Mucosa of gallbladder (tissue), 1 donor: ENCODE measurements at regions not wholly inside any gene's neighbourhood (a gene's known extent, or its start where the extent isn't known, plus 50 kb on each side); places are given as distances from the start of the nearest gene placed in this dataset.

Experiments used
- DNase-seq: peaks from one replicate; pipeline ENCODE4 v3.0.0-alpha.2; 2020; ENCODE audit warnings: low spot score
- donor health status: DM: no; HTN: no; CAD: no.

DNA sequence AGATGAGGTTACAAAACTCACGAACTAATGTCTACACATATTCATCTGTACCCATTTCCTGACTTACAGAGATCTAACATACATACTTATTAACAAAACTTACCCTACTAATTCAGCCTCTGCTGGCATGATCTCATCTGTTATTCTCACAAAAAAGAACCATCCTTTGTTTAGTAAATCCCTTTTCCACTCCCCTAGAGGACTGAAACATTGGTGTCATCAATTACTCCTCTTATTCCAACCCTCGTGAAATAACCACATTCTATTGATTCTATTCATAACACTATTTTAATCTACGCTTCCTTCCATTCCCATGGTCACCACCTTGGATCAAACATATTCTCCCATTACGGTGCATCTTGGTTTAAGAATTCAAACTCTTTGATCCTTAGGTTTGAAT lies 505.9 kb downstream of the SI start:
- DNase-seq: no peak

GRCh38 chr3:164550857-164551256 lies 527.4 kb downstream of the SI start:
- no peak for DNase-seq

DNA sequence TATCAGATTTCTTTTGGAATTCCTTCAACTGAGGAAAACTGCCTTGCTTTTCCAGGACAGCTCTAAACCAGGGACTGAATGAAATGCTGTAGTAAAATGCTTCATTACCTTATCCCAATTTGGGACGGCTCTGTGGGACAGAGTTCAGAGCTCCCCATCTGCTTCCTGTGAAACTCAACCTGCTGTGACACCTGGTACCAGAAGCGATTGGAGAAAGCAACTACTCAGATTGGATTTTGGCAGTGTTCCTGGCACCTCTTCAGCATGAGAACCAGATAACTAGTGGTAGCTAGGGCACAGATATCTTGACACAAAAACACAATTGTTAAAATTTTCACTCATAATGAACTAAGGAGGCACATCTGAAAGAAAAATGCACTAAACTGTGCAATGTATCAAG lies 539.1 kb downstream of the SI start:
- no peak for DNase-seq

GRCh38 chr3:164537485-164537884 lies 540.8 kb downstream of the SI start:
- no peak for DNase-seq

DNA sequence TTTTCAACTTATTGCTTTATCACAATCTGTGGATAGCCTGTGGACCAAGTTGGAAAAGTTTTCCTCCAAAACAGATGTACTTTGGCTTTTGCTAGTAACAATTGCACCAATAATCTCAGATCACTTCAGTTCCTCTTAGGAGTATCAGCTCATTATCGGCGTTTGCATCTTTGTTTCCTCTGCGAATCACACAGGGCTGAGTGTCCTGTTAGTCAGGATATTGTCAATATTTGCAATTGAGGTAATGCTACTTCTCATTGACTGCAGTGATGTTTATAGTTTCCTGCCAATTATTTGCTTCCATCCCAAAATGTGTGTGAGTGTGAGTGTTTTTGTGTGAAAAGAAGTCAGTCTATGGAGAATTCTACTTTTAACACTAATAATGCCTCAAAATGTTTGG lies 545.0 kb downstream of the SI start:
- DNase-seq: no peak

DNA sequence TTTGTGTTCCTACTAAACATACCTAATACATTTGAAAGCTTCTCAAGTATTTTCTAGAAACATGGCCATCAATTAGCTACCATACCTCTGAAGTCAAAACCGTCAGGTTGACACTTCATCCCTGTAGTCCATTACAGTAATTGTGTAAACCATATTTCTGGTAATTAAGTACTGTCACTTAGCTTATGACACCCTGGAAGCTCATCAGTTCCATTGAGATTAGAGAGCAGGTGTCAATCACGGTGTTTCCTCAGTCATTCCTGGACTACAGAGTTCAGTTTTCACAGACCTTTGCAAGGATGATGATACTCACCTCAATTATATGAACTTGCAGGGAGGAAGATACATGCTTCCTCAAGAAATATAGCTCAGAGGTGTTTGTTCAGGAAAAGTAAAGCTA lies 552.0 kb downstream of the SI start:
- DNase-seq: no peak

DNA sequence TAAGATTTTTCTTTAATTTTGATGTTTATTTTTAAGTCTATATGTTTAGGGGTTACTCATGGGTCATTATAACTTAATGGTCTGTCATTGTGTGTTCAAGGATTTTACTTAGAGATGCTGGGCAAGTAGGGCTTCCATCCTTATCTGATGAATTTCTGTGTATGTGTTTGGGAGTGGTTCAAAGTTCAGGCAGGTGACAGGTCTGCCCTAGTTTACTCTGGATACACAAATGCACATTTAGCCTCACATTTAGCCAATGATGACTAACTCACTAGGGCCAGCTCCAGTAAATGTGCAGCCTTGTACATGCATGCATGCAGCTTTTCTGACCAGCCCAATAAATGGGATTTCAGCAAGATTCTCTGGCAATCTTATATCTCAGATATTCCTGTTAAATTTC lies 554.1 kb downstream of the SI start:
- DNase-seq: no peak

GRCh38 chr3:164522073-164522763 lies 556.1 kb downstream of the SI start:
- no peak for DNase-seq

DNA sequence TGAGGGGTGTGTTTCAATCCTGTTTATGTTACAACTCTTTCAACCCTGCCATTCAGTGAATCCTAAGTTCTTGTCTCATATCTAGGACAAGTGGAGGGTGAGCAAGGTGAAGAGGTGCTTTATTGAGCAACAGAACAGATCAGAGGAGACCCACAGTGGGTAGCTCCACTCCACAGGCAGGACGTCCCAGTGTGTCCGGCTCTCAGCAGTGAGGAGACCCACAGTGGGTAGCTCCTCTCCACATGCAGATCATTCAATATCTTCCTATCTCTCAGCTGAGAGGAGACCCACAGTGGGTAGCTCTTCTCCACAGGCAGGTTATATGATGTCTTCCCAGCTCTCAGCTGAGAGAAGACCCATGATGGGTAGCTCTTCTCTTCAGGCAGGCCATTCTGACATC lies 556.7 kb downstream of the SI start:
- no peak for DNase-seq

- no peak for DNase-seq
Measured at GRCh38 chr3:164521139-164521538, 557.2 kb downstream of the SI start.

GRCh38 chr3:164515256-164515655 lies 563.0 kb downstream of the SI start:
- DNase-seq: no peak

DNA sequence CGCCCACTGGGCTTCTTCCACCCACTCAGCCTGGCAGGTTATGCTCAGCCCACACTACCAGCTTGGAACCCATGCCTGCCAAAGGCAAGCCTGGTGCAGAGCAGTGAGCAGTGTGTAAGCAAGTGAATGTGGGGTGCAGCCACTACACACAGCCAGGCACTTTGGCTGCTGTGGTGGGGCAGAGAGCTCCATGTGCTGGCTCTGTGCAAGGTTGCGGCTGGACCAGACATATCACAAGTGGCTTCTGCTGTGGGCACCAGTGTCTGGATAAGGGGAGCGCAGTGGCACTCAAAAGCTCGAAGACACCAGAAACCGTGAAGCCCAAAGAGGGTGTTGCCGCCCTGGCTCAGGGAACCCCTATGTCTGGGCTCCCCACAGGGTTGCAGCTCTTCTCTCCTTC lies 563.7 kb downstream of the SI start:
- DNase-seq: no peak

- DNase-seq: no peak
Measured at GRCh38 chr3:164507886-164508285, 570.4 kb downstream of the SI start.

- DNase-seq: no peak
Measured at GRCh38 chr3:164498917-164499316, 579.4 kb downstream of the SI start.

GRCh38 chr3:164488893-164489292 lies 589.4 kb downstream of the SI start:
- DNase-seq: no peak

DNA sequence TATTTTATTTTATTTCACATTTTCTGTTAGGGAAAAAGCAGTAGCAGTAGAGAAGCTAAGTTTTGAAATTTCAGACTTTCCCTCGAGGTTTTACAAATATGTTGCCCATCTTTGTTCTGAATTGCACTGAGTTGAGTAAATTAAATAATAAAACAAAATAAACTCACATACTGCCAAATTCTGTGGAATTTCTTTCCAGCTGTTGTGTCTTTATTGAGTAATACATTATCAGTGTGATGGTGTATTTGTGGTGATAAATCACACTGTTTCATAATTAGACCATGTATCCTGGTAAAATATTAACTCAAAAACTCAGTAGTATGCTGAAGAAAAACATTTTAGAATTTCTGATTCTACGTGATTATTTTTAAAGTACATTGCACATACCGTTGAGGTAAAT lies 592.1 kb downstream of the SI start:
- no peak for DNase-seq

- no peak for DNase-seq
Measured at GRCh38 chr3:164479978-164480377, 598.3 kb downstream of the SI start.

- no peak for DNase-seq
Measured at GRCh38 chr3:164479406-164479805, 598.9 kb downstream of the SI start.

GRCh38 chr3:164478323-164478722 lies 600.0 kb downstream of the SI start:
- no peak for DNase-seq

DNA sequence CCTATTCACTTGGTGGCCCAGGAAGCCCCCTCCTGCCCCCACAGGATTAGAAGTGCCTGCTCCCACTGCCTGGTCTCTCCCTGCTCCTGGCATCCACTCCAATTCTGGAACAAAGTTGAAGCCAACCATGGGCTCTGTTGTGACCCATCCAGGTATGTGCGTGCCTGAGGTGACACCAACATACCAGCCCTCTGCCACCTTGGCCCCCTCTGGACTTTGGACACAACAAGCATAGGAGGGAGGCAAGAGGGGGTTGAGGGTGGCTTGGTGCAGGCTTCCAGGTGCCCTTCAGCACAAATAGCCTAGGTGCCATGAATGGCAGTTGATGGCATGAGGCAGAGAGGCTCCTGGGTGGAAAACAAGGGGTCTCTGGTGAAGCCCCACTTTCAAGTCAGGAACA lies 600.9 kb downstream of the SI start:
- DNase-seq: no peak

DNA sequence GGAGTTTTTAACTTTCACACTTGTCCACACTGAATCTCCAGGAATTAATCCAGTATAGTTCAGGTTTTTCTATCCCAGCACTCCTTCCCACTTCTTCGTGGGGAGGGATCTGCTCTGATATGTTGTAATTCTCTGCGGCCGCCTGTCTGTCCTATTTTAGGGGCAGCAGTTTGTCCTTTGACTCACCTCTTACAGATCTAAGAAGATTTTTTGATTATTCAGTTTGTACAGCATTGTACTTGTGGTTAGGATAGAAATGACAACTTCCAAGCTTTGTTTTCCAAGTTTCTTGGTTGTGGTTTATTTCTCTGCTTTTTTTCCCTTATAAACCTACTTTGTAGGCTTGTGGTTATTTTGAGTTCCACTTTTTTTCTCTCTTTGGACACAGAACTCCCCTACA lies 601.7 kb downstream of the SI start:
- DNase-seq: no peak

DNA sequence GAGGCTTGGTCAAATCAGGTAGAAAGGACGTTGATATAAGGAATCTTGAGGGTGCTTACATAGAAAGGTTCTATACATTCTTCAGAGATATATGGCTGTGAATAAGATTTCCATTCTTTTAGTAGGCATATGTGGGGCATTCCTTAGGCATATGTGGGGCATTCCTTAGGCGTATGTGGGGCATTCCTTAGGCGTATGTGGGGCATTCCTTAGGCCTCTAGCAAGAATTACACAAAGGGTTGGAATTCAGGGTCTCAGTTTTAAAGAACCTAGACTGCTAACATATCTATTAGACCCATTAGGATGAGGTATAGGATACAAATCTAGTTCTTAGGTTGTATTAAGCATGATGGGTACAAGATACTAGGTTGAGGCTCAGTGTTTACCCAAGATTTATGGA lies 607.8 kb downstream of the SI start:
- DNase-seq: no peak

DNA sequence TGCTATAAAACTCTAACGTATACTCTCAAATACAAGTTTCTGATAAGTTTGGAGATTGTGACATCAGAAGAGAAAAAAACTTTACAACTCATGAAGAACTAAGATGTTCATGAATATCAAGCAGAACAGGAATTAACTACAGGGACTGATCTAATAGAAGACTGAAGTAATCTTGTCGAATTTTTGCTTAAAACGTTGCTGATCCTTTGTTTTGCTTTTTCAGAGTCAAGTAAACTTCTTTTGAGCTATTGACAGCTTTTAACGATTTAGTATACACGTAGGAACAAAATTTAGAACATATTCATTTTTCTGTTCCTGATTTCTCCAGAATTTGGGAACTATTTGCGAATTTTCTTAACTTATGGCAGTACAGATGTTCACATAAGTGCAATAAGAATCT lies 610.2 kb downstream of the SI start:
- no peak for DNase-seq

- DNase-seq: no peak
Measured at GRCh38 chr3:164467007-164467406, 611.3 kb downstream of the SI start.

DNA sequence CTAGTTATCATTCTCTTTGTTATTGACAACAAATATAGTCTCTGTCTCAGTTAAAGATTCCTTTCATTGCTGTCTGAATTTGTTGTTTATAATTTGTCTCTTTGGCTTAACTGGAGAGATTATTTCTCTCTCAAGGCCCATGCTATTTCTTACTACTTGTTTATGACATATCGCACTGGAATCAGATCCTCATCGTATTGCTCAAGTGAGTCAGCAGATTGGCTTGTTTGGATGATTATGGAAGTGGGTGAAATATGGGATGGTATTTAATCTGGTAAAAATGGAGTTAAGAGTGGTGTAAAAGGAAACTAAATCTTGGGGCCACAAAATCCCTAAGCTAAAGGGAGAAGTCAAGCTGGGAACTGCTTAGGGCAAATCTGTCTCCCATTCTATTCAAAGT lies 613.1 kb downstream of the SI start:
- DNase-seq: no peak
